H54 (cell line): ENCODE measurements at regions not wholly inside any gene's neighbourhood (a gene's known extent, or its start where the extent isn't known, plus 50 kb on each side); places are given as distances from the start of the nearest gene placed in this dataset.

Source experiments
- DNase-seq: peaks from one replicate; pipeline ENCODE4 v3.0.0; 2011; ENCODE audit warnings: low spot score, mixed read lengths; ENCODE audit not compliant: insufficient read length
- FAIRE-seq: peaks from 3 replicates; lab custom pipeline; 2011; peaks lifted over from hg19 to GRCh38; lab: Jason Lieb, UNC
- POLR2A ChIP-seq: IDR thresholded peaks from 2 replicates; pipeline ENCODE4 v1.6.1; 2011; ENCODE audit warnings: low read depth, mild to moderate bottlenecking, low read length

- TF ChIP-seq POLR2A, result no peak
- no peak for FAIRE-seq
- DNase-seq, result no peak
Measured at GRCh38 chr16:73262931-73263330, 215.0 kb upstream of the ZFHX3 start.

- TF ChIP-seq POLR2A, result no peak
- DNase-seq, result no peak
- no peak for FAIRE-seq
Measured at GRCh38 chr16:73255031-73255430, 207.1 kb upstream of the ZFHX3 start.

- no peak for FAIRE-seq
- no peak for DNase-seq
- no peak for TF ChIP-seq POLR2A
Measured at GRCh38 chr16:73253922-73254480, 206.1 kb upstream of the ZFHX3 start.

GRCh38 chr16:73252446-73252845 is 204.5 kb upstream of the ZFHX3 start:
- no peak for DNase-seq
- TF ChIP-seq POLR2A, result no peak
- FAIRE-seq, result no peak

DNA sequence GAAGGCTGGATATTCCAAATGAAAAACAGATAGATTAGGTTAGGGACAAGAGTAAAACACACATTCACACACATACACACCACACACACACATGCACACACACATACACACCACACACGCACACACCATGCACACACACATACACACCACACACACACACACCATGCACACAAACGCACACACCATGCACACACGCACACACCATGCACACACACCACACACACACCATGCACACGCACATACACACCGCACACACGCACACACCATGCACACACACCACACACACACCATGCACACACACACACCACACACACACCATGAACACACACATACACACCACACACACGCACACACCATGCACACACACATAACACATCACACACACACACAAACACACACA is 203.7 kb upstream of the ZFHX3 start:
- no peak for DNase-seq
- no peak for FAIRE-seq
- no peak for TF ChIP-seq POLR2A

- DNase-seq, result no peak
- FAIRE-seq, result no peak
- no peak for TF ChIP-seq POLR2A
Measured at GRCh38 chr16:73248316-73248715, 200.4 kb upstream of the ZFHX3 start.

DNA sequence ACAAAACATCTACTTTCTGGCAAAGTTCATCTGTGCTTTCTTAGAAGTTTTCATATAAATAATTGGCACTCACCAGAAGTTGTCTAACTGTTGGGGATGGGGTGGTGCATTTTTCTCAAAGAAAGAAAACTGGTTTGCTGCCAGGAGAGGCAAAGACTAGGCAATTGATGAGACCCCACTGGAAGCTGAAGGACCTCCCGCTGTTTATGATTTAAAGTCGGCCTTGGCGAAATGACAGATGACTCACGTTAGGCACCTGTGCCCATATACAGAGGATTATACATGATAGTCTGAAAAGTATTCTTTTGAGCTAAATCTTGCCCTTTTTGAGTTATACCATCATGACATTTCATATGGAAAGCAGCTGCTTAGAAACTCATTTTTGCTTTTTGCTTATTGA is 193.0 kb upstream of the ZFHX3 start:
- TF ChIP-seq POLR2A, result no peak
- FAIRE-seq (no peak), DNase-seq (no peak)

- FAIRE-seq (no peak), DNase-seq (no peak)
- TF ChIP-seq POLR2A, result no peak
Measured at GRCh38 chr16:73237601-73238000, 189.7 kb upstream of the ZFHX3 start.

- no peak for TF ChIP-seq POLR2A
- DNase-seq (no peak), FAIRE-seq (no peak)
Measured at GRCh38 chr16:73234496-73234895, 186.6 kb upstream of the ZFHX3 start.

DNA sequence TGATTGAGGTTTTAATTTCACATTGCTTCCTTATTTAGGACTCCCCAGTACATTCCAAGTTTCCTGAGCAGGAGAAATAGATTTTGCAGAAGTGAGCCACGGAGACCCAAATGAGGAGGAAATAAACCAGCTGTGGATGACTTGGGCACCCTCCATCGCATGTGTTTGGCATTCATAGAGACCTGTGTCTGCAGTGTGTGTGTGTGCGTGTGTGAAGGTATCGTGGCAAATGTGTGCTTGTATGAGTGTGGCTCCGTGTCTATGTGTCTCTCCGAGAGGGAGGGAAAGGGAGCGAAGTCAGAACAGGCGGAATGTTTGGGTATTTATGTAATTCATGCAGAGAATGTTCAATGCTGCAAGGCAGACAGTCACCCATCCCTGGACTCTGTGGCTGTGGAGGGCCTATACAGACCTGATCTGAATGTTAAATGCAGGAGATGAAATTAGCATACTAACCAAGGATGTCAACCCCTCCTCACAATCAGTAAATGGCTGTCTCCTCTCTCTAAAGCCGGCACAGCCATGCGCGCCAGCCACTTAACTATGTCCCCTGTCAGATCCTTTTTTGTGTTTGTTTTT is 186.0 kb upstream of the ZFHX3 start:
- FAIRE-seq, result no peak
- no peak for TF ChIP-seq POLR2A
- no peak for DNase-seq

GRCh38 chr16:73233329-73233765 is 185.4 kb upstream of the ZFHX3 start:
- DNase-seq (no peak), FAIRE-seq (no peak)
- TF ChIP-seq POLR2A, result no peak

DNA sequence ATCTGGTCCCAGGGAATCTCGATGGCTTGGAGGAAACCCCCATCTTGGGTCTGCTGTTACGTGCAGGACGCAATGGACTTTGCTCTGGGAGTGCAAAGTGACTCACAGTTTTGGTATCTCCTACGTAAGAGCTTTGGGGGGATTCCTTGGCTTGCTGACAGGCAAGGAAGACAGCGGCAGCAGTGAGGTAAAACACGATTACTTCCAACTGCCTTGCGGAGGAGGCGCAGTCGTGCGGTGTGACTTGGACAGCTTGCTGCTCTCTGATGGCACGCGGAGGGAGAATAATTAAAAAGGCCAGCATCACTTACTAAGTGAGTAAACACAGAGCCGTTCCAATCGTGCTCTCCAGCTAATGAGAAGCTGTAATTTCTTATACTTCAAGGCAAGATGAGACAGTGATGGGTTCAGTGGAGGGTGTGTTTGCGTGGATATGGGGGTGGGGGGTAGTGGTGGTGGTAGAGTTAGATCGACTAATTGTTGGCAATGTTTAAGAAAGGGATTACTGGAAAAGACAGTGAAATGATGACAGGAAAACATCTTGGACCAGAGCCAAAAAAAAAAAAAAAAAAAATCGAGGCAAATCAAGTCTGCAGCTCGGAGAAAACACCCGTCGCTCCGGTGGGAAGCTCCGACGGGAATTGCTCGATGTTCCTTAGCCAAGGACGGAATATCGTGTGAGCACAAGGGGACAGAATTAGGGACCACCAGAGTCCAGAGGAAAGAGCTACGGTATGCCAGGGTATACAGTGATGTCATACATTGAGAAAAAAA is 184.8 kb upstream of the ZFHX3 start:
- FAIRE-seq (no peak), DNase-seq (no peak)
- TF ChIP-seq POLR2A, result no peak

GRCh38 chr16:73231944-73232554 is 184.1 kb upstream of the ZFHX3 start:
- TF ChIP-seq POLR2A, result no peak
- DNase-seq (no peak), FAIRE-seq (no peak)

DNA sequence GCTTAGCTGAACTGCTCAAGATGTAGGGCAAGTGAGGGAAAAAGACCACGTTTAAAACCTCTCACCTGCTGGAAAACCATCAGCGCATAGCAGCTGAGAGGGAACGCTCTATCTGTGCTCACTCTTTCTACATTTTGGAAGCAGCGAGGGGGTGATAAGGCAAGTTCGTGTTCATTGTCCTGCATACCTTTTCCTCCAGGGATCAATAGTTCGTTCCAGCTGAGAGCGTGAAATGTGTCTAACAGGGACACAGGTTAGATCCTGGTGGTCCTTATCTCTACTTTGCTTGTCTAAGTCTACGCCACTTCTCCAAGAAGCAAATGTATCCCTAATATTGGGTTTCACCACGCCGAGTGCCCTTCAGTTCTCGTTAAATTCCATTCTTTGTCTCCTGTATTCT is 183.5 kb upstream of the ZFHX3 start:
- DNase-seq, result no peak
- no peak for FAIRE-seq
- TF ChIP-seq POLR2A, result no peak

GRCh38 chr16:73230651-73231050 is 182.7 kb upstream of the ZFHX3 start:
- no peak for FAIRE-seq
- DNase-seq, result no peak
- TF ChIP-seq POLR2A, result no peak
